GM12878 (cell line): ENCODE measurements at regions not wholly inside any gene's neighbourhood (a gene's known extent, or its start where the extent isn't known, plus 50 kb on each side); places are given as distances from the start of the nearest gene placed in this dataset.

Experiments
- CTCF ChIP-seq, 3 experiments: IDR thresholded peaks in 2 of 3; conservative IDR thresholded peaks in 1 of 3; 2 replicates each; pipeline ENCODE4 v1.5.1; 2011; ENCODE audit warnings: low read depth in 3 of 3, low read length in 3 of 3, mild to moderate bottlenecking in 3 of 3, control low read depth in 2 of 3, moderate library complexity in 2 of 3, inconsistent platforms in 1 of 3, mixed read lengths in 1 of 3; ENCODE audit not compliant: control insufficient read depth in 2 of 3, insufficient read depth in 1 of 3; ENCODE audit errors: extremely low read depth in 1 of 3
- CUX1 ChIP-seq: IDR thresholded peaks from 2 replicates; pipeline ENCODE4 v1.6.1; 2012; ENCODE audit warnings: improper control_type of control experiment, low read depth, low read length; ENCODE audit not compliant: insufficient replicate concordance
- EP300 ChIP-seq, 2 experiments: fragments of 150-350 bp in 1 of 2; IDR thresholded peaks; 2 replicates each; pipeline ENCODE4 v1.6.1; 2011 to 2012; ENCODE audit warnings: low read depth in 2 of 2, low read length in 2 of 2, borderline replicate concordance in 1 of 2, improper control_type of control experiment in 1 of 2, inconsistent platforms in 1 of 2; ENCODE audit not compliant: control insufficient read depth in 1 of 2
- HDGF ChIP-seq: fragments of 450-650 bp; IDR thresholded peaks from 2 replicates; pipeline ENCODE4 v1.6.1; 2016; ENCODE audit warnings: antibody characterized with exemption
- MXI1 ChIP-seq: fragments of 150-350 bp; IDR thresholded peaks from 2 replicates; pipeline ENCODE4 v1.6.1; 2011; ENCODE audit warnings: low read depth, mild to moderate bottlenecking, inconsistent platforms, low read length, improper control_type of control experiment
- POLR2A ChIP-seq: IDR thresholded peaks from 2 replicates; pipeline ENCODE4 v1.6.1; 2011; ENCODE audit warnings: low read depth, mild to moderate bottlenecking, low read length
- RELA ChIP-seq: fragments of 450-650 bp; IDR thresholded peaks from 2 replicates; pipeline ENCODE4 v1.8.0; 2014; ENCODE audit warnings: borderline replicate concordance; ENCODE audit not compliant: partially characterized antibody
- REST ChIP-seq: IDR thresholded peaks from 2 replicates; pipeline ENCODE4 v1.6.1; 2012; ENCODE audit warnings: mild to moderate bottlenecking, low read depth, low read length
- SREBF1 ChIP-seq: IDR thresholded peaks from 2 replicates; pipeline ENCODE4 v1.6.1; 2012; ENCODE audit warnings: mild to moderate bottlenecking, low read length
- SREBF2 ChIP-seq: IDR thresholded peaks from 2 replicates; pipeline ENCODE4 v1.6.1; 2012; ENCODE audit warnings: mild to moderate bottlenecking, low read length
- TAF1 ChIP-seq: IDR thresholded peaks from 2 replicates; pipeline ENCODE4 v1.6.1; 2011; ENCODE audit warnings: mild to moderate bottlenecking, low read depth, low read length, borderline replicate concordance
- ZBTB33 ChIP-seq: fragments of 450-650 bp; IDR thresholded peaks from 2 replicates; pipeline ENCODE4 v1.6.1; 2017; ENCODE audit warnings: mild to moderate bottlenecking
- ZBTB4 ChIP-seq: fragments of 450-650 bp; formaldehyde crosslinking; IDR thresholded peaks from 2 replicates; pipeline ENCODE4 v1.4.0; 2022; ENCODE audit warnings: mild to moderate bottlenecking, moderate library complexity

- TF ChIP-seq CUX1 = no peak
- no peak for TF ChIP-seq POLR2A
- no peak for TF ChIP-seq HDGF
- TF ChIP-seq CTCF (IDR thresholded peaks at IDR 0.05 in 2 of 3, conservative IDR thresholded peaks at IDR 0.05 in 1 of 3; ENCODE audit: control insufficient read depth in 2 of 3, extremely low read depth in 1 of 3, insufficient read depth in 1 of 3, low read depth in 3 of 3, low read length in 3 of 3) = no peak
- TF ChIP-seq SREBF1 = no peak
- TF ChIP-seq RELA = no peak
- TF ChIP-seq ZBTB33 = no peak
- TF ChIP-seq REST = no peak
- no peak for TF ChIP-seq TAF1
- TF ChIP-seq ZBTB4 (CRISPR knock-in tag) = no peak
- no peak for TF ChIP-seq EP300 (IDR thresholded peaks at IDR 0.05; ENCODE audit: borderline replicate concordance in 1 of 2, control insufficient read depth in 1 of 2, low read depth in 2 of 2, low read length in 2 of 2)
- no peak for TF ChIP-seq MXI1
- no peak for TF ChIP-seq SREBF2
Observed at GRCh38 chr2:220521551-220521950, 894.1 kb downstream of the SLC4A3 start.
